LoVo (cell line): ENCODE measurements at regions not wholly inside any gene's neighbourhood (a gene's known extent, or its start where the extent isn't known, plus 50 kb on each side); places are given as distances from the start of the nearest gene placed in this dataset.

Experiments used
- DNase-seq: peaks from one replicate; pipeline ENCODE4 v3.0.0-alpha.2; 2016; ENCODE audit warnings: low spot score

GRCh38 chr2:24439971-24440340, 51.1 kb upstream of the NCOA1 start:
- no peak for DNase-seq

DNA sequence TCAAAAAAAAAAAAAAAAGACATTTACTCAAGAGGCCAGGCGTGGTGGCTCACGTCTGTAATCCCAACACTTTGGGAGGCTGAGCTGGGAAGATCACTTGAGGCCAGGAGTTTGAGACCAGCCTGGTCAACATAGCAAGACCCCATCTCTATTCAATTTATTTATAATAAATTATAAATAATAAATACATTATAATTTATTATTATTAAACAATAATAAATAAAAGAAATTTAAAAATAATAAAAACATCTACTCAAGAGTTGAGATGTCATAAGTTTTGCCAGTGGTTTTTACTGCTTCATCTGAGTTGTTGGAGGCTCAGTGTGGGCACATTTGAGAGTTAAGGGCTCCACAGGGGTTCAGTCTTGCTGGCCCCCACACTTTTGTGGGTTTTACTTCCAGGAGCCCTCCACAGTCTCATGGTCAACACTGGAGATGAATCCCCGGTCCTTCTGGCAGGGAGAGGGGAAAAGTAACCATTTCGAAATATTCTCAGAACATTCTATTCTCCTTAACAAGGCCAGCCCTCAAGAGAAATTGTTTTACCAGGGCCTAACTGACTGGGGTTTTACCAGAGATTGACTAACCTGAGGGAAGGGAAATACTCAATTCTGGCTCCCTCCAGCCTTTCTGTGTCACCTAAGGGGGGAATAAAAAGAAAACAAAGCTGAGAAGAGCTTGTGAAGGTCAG, 51.6 kb upstream of the NCOA1 start:
- DNase-seq: no peak

- DNase-seq: no peak
Measured at GRCh38 chr2:24438106-24438505, 52.9 kb upstream of the NCOA1 start.

DNA sequence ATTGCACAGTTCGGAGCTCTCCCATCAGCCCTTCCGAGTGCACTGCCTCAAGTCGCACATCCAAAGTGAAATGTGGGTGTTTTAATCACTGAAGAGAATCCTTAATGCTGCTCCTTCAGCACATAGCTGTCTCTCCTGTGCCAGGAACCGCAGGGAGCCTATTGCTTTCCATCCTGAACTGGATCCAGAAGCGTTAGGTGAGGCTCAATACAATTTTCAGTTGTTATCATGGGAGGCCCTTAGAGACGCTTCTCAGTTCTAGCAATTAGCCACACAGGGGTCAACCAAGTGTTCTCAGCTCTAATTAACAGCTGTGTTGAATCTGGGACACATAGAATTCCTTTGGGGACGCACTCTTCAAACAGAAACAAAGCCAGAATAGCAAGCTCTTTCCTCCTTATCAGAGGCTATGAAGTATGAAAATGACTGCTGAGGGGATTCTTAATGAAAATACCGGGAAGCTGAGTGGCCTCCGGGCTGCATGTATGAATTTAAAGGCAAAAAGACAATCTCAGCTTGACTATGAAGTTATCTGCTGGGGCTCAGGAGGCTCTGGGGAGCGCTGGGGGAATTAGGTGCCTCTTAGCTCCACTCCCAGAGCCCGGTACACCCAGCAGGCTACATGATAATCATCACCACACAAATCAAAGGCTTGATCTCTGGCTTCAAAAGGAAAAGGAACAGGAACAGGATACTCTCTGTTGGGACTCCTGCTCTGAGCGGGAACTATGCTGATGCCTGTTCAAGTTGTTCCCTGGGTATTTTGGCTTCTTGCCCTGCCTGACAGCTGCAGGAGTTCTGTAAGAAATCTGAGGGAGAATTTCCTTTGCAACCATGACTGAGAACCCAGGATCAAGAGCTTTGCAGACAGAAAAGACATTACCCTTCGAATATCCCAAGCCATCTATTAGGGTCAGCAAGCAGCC, 55.4 kb upstream of the NCOA1 start:
- DNase-seq: no peak

- DNase-seq: no peak
Measured at GRCh38 chr2:24434541-24434940, 56.5 kb upstream of the NCOA1 start.

DNA sequence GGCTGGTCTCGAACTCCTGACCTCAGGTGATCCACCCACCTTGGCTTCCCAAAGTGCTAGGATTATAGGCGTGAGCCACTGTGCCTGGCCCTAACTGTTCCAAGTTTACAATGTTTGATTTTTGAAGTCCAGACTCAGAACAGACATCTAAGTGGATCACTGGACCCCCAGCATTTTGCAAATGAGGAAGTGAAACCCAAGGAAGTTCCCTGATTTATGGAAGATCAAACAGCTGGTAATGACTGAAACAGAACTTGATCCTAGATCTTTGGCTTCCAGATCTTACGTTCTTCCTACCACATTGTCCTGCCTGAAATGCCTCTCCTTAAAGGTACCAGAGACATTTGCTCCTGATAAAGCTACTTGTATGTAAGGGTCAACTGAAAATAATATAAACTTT, 58.3 kb upstream of the NCOA1 start:
- DNase-seq: no peak

GRCh38 chr2:24432121-24432520, 58.9 kb upstream of the NCOA1 start:
- DNase-seq: no peak

DNA sequence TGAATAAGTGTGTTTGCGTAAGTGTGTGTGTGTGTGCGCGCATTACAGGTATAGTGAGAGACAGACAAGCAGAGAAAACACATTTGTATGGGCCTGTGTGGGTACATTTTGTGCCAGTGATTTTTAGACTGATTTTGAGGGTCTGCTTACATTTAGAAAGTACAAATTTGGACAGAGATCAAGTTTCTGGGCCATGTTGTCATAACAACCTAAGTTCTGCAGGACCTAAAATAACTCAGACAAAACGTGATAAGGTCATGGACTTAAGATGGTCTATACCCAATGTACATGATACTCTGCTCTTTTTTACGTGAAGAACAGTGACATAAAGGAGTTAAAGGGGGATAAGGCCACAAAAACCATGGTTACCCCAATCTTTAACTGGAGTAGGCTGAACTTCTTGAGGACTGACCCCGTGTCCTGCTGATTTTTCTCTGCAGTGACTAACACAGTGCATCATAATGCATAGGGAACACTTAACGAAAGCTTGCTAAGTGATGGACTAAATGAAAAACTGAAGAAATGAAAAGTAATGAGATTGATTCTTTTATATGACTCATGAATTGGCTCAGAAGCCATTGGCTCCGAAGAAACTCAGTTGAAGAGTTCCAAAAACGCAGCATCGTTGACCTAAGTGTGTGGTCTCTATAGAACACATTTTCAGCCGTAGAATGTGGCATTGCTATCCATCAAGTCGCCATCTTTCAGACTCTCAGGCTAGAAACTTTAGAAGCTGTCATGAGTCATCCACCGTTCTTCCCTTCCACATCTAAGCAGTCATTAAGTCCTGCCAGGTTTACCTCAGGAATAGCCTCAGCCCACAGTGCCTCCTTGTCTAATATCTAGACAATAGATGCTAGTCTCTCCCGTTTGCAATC, 61.6 kb upstream of the NCOA1 start:
- no peak for DNase-seq

DNA sequence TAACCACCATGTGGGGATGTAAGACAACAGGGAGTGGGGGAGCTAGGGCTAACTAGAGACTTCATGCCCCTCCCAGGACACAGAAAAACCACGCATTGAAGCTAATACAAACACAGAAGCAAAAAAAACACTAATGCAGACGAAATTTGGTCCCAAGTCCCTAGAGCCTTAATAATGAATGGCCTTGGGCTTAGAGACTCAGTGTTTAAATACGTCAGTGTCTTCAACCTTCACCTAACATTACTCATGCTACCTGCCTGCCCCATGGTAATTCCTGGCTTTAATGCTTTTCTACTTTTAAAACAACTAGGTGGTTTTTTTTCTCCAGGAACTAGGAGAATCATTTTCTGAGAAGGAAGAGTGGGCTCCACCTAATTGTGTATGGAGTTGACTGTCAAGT, 64.1 kb upstream of the ITSN2 start:
- no peak for DNase-seq

- DNase-seq: no peak
Measured at GRCh38 chr2:24423095-24423494, 62.8 kb upstream of the ITSN2 start.

- DNase-seq: peak; percentile 30
Measured at GRCh38 chr2:24421668-24422067, 61.3 kb upstream of the ITSN2 start.

DNA sequence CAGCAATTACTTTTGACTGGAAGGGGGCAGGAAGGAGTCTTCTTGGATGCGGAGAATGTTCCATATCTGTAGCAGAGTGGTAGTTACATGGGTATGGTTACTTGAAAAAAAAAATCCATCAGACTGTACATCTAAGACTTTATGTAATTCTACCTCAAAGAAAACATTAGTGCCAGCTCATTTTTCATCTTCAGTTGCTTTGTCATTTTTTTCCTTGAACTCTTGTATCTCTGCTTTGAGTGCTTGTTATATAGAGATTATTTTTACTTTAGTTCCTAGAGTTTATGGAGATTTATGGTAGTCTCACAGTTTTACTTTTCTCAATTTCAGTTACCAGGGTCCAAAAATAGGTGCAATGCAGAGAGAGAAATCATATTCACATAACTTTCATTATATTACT, 60.0 kb upstream of the ITSN2 start:
- no peak for DNase-seq

- DNase-seq: no peak
Measured at GRCh38 chr2:24418166-24418841, 58.0 kb upstream of the ITSN2 start.

DNA sequence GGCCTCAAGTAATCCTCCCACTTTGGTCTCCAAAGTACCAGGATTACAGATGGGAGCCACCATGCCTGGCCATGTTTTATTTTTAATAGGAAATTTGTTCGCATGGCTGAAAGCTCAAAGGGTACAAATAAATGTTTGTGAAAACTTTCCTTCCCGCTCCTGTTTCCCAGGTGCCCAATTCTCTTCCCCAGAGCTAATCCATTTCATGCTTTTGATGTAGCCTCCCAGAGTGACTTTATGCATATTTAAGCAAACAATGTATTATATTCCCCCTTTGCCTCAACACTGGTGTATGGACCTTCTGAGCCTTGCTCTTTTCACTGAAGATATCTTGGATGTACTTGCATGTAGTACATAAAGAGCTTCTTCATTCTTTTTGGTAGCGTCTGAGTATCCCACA, 52.5 kb upstream of the ITSN2 start:
- no peak for DNase-seq

DNA sequence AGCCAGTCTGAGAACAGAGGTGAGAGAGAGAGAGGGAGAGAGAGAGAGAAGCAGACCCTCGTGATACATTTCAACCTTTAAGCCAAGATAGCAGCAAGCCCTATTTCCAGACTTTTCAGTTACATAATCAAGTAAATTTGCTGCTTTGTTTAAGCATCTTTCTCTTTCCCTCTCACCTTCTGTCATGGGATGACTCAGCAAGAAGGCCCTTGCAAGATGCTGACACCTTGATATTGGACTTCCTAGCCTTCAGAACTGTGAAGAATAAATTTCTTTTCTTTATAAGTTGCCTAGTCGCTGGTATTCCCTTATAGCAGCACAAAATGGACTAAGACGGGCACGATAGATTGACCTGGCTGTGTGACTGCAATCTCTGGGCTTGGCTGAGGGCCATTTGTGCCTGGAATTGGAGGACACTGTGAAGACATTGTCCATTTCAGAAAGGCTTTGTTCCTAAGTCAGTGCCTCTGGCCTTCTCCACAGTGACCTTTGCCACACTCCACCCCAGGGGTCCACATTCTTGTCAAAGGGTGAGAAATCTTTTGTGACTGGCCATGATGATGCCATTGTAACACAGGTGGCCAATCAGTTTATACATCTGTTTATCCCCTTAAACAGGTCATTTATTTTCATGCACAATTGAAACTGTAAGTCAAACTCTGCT, 51.3 kb upstream of the ITSN2 start:
- no peak for DNase-seq

- DNase-seq: no peak
Measured at GRCh38 chr2:24410976-24411375, 50.6 kb upstream of the ITSN2 start.

DNA sequence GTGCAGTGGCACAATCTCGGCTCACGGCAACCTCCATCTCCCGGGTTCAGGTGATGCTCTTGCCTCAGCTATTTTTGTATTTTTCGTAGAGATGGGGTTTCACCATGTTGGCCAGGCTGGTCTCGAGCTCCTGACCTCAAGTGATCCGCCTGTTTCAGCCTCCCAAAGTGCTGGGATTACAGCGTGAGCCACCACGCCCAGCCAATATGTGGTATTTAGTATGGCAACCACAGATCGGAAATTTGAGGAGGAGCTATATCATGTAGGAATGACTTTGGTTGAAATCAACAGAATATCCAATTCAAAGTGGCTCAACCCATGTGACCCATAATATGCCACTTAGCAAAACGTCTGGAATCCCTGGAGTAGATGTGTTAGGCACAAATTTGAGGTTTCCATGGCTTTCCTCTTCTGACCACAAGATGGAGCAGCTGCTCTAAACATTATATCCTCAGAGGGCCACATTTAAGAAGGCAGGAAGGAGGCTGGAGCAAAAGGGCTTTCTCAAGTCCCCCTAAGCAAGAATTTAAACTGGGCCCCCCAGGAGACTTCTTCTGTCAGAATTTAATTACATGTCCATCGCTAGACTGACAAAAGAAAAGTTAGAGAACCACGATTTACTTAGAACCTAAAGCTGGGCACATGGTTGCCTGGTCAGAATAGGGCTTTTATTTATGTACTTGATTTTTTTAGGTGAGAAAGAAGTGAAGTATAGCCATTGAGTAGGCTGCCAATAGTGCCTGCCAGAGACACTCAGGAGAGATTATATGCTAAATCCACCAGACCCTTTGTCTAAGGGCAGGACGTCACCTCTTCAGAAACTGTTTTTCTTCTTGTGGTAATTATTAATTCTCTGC, 49.6 kb upstream of the ITSN2 start:
- peak; percentile 73 for DNase-seq
